GM12878 (cell line): ENCODE measurements at regions not wholly inside any gene's neighbourhood (a gene's known extent, or its start where the extent isn't known, plus 50 kb on each side); places are given as distances from the start of the nearest gene placed in this dataset.

Experiments
- ASH2L ChIP-seq: fragments of 300-600, 200-600 bp; sonication (generic); IDR thresholded peaks from 2 replicates; pipeline ENCODE4 v1.6.1; 2017; ENCODE audit warnings: low read depth, mild to moderate bottlenecking, borderline replicate concordance
- CREB1 ChIP-seq: IDR thresholded peaks from 2 replicates; pipeline ENCODE4 v1.6.1; 2012; ENCODE audit warnings: low read depth, mild to moderate bottlenecking, inconsistent platforms
- CTCF ChIP-seq, 3 experiments: IDR thresholded peaks in 2 of 3; conservative IDR thresholded peaks in 1 of 3; 2 replicates each; pipeline ENCODE4 v1.5.1; 2011; ENCODE audit warnings: low read depth in 3 of 3, low read length in 3 of 3, mild to moderate bottlenecking in 3 of 3, control low read depth in 2 of 3, moderate library complexity in 2 of 3, inconsistent platforms in 1 of 3, mixed read lengths in 1 of 3; ENCODE audit not compliant: control insufficient read depth in 2 of 3, insufficient read depth in 1 of 3; ENCODE audit errors: extremely low read depth in 1 of 3
- EP300 ChIP-seq, 2 experiments: fragments of 150-350 bp in 1 of 2; IDR thresholded peaks; 2 replicates each; pipeline ENCODE4 v1.6.1; 2011 to 2012; ENCODE audit warnings: low read depth in 2 of 2, low read length in 2 of 2, borderline replicate concordance in 1 of 2, improper control_type of control experiment in 1 of 2, inconsistent platforms in 1 of 2; ENCODE audit not compliant: control insufficient read depth in 1 of 2
- MYC ChIP-seq: IDR thresholded peaks from 2 replicates; pipeline ENCODE4 v1.6.1; 2011; ENCODE audit warnings: mild to moderate bottlenecking, low read length, moderate library complexity, inconsistent platforms; ENCODE audit not compliant: insufficient read depth, insufficient replicate concordance, insufficient read length, severe bottlenecking
- NFYB ChIP-seq: IDR thresholded peaks from 2 replicates; pipeline ENCODE4 v1.6.1; 2011; ENCODE audit warnings: low read depth, mild to moderate bottlenecking, low read length, improper control_type of control experiment, moderate library complexity; ENCODE audit not compliant: insufficient read depth
- POLR2A ChIP-seq: IDR thresholded peaks from 2 replicates; pipeline ENCODE4 v1.6.1; 2011; ENCODE audit warnings: low read depth, mild to moderate bottlenecking, low read length
- RFX5 ChIP-seq: IDR thresholded peaks from 2 replicates; pipeline ENCODE4 v1.6.1; 2011; ENCODE audit warnings: low read depth, low read length, improper control_type of control experiment
- STAT3 ChIP-seq: IDR thresholded peaks from 2 replicates; pipeline ENCODE4 v1.6.1; 2011; ENCODE audit warnings: low read depth, low read length, improper control_type of control experiment
- TF ChIP-seq, protein P1 (sequence below): IDR thresholded peaks from 2 replicates; pipeline ENCODE4 v1.6.1; 2012; ENCODE audit warnings: low read depth, low read length, improper control_type of control experiment
- TF ChIP-seq, protein P2 (sequence below): fragments of 450-650 bp; formaldehyde crosslinking; IDR thresholded peaks from 2 replicates; pipeline ENCODE4 v1.4.0; 2022; ENCODE audit warnings: mild to moderate bottlenecking, moderate library complexity

DNA sequence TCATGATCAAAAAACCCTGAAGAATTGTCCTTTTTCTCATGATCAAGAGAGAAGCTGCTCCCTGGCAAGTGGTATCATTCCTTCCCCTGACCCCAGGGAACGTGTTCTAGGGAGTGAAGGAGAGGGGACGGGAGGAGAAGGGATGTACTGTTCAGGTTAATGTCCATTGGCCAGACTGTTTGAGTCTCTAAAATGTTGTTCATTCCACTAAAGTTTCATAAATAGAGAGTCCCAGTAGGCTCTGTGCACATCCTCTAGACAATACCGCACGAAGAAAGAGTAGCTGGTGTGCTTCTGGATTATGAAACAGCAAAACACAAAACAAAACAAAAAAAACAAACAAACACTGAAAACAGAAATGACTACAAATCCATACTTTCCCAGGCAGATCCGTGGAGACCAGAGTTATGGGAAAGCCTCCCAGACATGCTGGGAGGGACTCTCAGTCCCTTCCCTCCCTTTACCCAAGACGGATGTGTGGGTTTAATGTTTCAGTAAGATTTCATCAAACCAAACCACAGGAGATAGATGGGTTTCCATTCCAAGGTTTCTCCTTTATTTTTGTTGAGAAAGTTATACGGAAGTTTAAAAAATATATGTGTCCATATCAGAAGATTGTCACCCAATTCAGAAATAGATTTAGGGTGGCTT, 66.5 kb upstream of the TNS3 start:
- TF ChIP-seq CREB1 (no peak), EP300 (IDR thresholded peaks at IDR 0.05; ENCODE audit: borderline replicate concordance in 1 of 2, control insufficient read depth in 1 of 2, low read depth in 2 of 2, low read length in 2 of 2) (no peak), NFYB (no peak), ASH2L (no peak), MYC (no peak), STAT3 (no peak), RFX5 (no peak), CTCF (IDR thresholded peaks at IDR 0.05 in 2 of 3, conservative IDR thresholded peaks at IDR 0.05 in 1 of 3; ENCODE audit: control insufficient read depth in 2 of 3, extremely low read depth in 1 of 3, insufficient read depth in 1 of 3, low read depth in 3 of 3, low read length in 3 of 3) (no peak), POLR2A (no peak)
- TF ChIP-seq, protein P1, sequence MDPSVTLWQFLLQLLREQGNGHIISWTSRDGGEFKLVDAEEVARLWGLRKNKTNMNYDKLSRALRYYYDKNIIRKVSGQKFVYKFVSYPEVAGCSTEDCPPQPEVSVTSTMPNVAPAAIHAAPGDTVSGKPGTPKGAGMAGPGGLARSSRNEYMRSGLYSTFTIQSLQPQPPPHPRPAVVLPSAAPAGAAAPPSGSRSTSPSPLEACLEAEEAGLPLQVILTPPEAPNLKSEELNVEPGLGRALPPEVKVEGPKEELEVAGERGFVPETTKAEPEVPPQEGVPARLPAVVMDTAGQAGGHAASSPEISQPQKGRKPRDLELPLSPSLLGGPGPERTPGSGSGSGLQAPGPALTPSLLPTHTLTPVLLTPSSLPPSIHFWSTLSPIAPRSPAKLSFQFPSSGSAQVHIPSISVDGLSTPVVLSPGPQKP = no peak
- TF ChIP-seq, protein P2, sequence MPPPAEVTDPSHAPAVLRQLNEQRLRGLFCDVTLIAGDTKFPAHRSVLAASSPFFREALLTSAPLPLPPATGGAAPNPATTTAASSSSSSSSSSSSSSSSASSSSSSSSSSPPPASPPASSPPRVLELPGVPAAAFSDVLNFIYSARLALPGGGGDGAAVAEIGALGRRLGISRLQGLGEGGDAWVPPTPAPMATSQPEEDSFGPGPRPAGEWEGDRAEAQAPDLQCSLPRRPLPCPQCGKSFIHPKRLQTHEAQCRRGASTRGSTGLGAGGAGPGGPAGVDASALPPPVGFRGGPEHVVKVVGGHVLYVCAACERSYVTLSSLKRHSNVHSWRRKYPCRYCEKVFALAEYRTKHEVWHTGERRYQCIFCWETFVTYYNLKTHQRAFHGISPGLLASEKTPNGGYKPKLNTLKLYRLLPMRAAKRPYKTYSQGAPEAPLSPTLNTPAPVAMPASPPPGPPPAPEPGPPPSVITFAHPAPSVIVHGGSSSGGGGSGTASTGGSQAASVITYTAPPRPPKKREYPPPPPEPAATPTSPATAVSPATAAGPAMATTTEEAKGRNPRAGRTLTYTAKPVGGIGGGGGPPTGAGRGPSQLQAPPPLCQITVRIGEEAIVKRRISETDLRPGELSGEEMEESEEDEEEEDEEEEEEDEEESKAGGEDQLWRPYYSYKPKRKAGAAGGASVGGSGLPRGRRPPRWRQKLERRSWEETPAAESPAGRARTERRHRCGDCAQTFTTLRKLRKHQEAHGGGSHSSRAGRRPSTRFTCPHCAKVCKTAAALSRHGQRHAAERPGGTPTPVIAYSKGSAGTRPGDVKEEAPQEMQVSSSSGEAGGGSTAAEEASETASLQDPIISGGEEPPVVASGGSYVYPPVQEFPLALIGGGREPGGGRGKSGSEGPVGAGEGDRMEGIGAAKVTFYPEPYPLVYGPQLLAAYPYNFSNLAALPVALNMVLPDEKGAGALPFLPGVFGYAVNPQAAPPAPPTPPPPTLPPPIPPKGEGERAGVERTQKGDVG (CRISPR knock-in tag) = no peak
